ENCODE measurements at regions not wholly inside any gene's neighbourhood (a gene's known extent, or its start where the extent isn't known, plus 50 kb on each side); places are given as distances from the start of the nearest gene placed in this dataset.

DNA sequence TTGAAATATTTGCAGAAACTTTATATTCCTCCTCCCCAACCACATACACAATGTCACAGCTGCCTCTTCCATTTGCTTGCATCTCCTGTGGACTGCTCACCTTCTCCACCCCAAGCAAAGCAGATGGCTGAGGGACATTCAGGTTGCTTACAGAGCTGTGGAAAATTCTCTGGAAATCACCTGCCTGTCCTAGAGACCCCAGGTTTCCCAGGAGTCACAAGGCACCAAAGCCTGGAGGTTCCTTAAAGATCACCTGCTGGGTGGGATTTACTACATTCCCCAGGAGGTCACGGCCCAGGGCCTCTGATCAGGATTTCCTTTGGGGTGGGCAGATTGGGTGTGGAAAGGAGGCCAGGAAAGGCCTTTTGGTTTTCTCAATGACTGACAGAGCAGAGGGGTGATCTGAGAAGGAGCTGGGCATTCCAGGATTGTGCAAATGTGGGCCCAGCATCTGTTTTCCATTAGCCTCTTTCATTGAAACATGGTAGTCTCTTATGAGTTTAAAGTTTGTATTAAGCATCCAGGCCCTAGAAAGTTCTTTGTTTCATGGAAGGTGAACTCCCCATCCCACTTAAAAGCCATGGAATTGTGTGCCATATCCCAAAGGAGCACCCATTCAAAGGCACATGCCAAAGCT, 410.7 kb upstream of the TNP1 start:
- no peak for DNase-seq (ENCODE audit: low read depth)

DNA sequence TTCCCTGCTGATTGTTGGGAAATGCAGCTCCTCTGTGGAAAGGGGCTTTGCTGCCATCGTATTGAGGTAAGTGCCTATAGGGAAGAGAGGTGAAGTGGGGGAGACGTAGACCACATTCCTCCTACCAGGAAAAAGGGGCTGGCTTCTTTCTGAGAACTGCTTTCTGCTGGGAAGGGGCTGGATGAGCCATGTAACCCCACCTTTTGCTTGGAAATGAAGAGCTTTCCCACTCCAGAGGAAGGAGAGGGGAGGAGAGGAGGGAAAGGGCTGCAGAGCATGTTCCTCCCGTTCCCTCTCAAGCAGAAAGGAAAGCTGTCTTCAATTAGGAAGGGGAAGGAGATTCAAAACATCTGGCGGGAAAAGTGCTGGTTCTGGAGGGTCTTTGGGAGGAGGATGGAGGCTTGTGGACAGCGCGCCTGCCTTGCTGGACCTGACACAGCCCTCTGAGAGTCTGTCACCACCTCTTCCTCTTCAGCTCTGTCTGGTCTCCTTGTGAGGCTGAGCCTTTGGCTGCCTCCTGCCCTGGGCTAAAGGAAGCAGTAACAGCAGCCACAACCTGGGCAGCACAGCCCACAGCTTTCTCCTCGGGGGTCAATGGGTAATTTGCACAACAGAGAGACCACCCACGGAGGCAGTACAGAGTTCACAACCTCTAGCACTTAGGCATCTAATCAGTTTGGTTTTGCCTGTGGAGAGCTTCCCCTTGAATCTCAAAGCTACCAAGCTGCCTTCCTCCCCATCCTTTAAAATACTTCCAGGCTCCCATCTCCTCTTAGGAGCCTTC, 410.0 kb upstream of the TNP1 start:
- DNase-seq (ENCODE audit: low read depth): no peak

DNA sequence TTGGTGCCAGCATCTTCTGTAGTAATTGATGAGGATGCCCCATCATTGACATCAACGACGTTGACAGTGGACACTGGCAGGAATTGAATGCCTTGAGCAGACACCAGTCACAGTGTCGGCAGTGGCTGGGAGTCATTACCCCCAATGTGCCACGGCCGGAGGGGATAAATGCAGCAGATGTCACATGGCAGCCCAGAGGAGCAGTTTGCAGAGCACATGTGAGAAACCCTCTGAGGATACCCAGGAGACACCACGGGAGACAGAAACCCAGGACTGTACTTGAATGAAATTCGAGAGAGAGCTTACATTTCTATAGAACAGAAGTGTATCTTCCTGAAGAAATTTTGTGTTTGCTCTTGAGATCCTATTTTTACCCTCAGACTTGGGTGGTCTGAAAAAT, 409.1 kb upstream of the TNP1 start:
- no peak for DNase-seq (ENCODE audit: low read depth)

DNA sequence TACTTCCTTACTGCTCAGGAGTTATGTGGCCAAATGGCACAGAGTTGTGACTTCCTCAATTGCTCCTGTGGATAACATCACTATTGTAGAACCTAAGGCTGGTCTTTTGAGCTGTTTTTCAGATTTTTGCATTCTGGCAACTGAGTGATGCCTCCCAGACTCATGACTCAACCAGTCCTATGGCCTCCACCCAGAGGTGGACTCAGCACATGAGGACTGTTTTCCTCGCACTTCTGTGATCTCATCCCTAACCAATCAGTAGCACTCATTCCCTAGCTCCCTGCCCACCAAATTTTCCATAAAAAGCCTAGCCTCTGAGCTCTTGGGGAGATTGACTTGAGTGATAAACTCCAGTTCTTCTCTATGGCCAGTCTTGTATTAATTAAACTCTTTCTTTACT, 407.9 kb upstream of the TNP1 start:
- DNase-seq (ENCODE audit: low read depth): no peak

DNA sequence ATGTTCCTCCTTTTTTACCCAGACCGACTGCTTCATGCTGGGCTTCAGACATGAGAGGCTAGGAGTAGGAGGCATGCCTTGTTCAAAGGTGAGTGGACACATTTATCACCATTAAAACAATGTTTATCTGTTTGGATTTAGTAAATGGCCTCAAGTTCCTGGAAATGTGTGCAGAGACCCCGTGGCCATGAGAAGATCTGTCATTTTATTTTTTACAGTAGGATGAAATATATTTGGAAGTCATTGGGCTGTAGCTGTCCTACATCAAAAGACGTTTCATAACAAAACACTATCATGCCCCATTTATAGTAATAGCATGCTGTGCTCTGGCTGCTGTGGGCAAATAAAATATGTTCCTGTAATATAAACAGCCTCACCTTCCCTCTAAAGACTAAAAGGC, 403.9 kb upstream of the TNP1 start:
- no peak for DNase-seq (ENCODE audit: low read depth)

DNA sequence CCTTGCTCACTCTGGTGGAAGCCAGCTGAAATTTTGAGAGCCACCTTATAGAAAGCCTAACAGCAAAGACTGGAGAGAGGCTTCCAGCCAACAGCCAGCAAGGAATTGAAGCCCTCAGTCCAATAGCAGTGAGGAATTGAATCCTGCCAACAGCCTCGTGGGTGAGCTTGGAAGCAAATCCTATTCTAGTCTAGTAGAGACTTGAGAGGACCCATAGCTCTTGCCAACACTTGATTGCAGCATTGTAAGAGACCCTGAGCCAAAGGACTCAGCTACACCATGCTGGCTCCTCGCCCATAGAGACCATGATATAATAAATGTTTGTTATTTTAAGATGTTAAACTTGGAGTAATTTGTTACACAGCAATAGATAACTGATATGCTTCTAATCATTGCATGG, 403.0 kb upstream of the TNP1 start:
- DNase-seq (ENCODE audit: low read depth): no peak

DNA sequence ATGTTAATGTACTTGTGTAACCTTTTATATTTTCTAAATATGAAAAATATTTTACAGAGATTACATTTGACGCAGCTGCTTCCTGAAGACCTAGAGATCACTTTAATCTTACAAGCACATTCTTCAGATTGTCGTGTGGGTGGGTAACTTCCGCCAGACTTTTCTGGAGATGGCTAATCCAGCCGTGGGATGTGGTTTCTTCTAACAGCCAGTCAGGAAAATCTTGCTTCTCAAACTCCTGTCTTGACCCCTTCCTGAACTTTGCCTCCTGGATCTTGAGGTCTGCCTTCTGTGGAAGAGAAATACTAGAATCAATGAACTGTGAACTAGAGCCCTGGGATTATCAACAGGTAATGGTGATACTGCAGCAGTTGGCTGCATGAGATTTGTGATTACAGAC, 401.6 kb upstream of the TNP1 start:
- no peak for DNase-seq (ENCODE audit: low read depth)

DNA sequence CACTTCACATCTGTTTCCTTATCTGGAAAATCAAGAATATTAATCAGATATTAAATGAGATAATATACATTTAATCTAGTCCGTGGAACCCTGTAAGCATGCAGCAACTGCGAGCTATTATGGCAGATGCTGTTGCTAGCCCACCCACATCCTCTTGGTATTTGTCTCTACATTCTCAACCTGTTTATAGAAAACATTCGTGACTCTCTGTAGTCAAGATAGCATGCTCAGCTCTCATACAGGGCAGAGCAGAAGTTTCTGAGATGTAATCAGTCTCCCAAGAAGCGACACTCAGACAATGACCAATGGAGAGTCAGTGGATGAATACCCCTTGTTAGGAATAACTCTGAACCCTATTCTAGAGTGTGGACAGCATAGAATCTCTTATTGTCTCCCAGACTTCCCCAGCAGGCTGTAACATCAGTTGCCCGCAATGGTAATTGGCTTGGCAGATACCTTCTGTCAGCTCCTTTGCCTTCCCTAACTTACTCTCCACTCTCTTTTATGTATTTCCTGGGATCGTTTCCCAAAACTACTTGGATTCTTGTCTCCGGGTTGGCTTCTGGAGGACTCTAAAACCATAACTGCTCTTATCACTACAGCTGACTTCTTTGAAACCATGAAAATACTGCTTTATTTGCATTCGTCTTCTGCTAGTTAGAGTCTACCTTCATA, 400.7 kb upstream of the TNP1 start:
- DNase-seq (ENCODE audit: low read depth): no peak

DNA sequence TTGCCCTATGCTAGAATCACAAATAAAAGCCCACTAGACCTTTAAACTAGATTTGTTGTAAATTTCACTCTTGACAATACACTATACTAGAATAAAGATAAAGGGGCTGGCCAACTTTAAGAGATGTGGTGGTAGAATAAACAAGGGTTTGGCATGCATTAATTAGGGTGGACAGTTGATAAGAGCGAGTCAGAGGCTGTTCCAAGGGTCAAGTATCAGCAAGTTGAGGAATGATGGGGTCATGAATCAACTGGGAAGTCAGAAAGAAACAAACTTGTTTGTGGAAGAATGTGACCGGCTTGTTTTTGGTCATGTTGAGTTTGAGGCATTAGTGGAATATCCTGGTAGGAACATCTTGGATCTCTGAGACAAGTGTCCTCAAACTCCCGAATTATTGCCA, 398.3 kb upstream of the TNP1 start:
- DNase-seq (ENCODE audit: low read depth): no peak

DNA sequence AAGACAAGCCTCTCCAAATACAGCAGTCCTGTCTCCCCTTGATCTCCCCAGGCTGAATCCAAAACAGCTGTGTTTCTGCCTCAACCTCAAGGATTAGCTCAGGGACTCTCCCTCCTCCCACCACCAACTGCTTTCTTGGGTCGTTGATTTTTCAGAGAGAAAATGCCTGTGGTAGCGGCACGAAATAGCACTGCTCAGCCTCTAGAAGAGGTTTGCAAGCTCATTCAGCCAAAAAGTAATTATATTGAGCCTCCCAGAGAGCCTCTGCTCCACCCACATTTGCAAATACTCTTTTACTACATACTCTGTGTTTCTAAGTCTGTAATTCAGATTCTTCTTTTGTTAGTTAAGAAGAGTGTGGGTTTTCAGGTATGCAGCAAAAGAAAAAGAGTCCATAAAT, 396.4 kb upstream of the TNP1 start:
- DNase-seq (ENCODE audit: low read depth): no peak

DNA sequence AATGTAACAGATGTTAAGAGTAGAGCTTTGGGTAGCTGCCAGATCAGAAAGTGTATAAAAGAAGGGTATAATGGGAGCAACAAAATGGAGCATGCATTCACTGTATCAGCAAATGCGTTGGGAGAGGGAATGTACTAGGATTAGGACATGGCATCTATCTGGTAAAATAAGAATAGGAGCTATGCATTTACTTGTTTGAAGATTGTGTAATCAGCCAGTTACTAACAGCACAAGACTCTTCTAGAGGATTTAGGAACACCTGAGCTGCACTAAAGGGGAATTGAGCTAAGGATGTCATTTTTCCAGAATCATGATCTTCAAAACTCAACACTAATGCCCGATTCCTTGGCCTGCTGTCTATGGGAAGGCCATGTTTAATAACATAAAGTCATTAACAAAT, 394.2 kb upstream of the TNP1 start:
- no peak for DNase-seq (ENCODE audit: low read depth)

DNA sequence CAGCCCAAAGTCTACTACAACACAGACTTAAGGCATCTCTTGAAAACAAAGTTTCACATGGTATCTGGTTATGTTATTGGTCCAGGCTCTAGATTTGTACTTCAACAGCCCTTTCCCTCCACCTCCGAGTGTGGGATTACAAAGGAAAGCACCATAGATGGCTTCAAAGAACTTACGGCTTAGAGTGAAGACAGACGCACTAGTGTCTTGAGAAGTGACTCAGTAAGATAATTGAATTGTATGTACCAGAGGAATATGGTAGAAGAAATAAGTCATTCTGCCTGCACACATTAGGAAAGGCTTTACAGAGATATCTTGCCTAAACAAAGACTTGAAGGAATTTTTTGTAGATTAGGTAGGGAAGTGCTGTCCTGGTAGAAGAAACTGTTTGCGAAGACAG, 392.3 kb upstream of the TNP1 start:
- no peak for DNase-seq (ENCODE audit: low read depth)

DNA sequence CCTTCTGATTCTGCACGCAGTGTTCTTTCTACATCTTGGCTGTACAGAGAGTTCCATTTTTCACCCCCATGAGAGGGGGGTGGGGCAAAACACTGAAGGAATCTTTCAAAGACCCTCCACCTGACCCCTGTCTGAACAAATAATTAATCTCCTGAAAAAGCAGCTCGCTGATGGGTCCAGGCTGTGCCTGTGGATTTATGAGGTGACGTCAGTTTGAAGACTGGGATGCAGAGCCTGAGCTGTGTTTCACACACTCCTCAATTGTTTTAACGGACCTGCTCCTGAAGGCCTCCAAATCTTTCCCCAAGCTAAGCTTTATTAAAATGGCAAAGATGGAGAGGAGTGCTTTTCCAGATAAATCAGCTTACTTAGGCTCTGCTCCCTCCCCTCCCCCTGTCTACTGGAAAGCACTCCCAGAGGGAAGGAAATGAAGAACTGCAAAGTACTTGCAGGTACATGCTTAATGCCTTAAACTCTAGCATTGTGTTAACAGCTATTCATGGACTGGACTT, 390.2 kb upstream of the TNP1 start:
- no peak for DNase-seq (ENCODE audit: low read depth)

DNA sequence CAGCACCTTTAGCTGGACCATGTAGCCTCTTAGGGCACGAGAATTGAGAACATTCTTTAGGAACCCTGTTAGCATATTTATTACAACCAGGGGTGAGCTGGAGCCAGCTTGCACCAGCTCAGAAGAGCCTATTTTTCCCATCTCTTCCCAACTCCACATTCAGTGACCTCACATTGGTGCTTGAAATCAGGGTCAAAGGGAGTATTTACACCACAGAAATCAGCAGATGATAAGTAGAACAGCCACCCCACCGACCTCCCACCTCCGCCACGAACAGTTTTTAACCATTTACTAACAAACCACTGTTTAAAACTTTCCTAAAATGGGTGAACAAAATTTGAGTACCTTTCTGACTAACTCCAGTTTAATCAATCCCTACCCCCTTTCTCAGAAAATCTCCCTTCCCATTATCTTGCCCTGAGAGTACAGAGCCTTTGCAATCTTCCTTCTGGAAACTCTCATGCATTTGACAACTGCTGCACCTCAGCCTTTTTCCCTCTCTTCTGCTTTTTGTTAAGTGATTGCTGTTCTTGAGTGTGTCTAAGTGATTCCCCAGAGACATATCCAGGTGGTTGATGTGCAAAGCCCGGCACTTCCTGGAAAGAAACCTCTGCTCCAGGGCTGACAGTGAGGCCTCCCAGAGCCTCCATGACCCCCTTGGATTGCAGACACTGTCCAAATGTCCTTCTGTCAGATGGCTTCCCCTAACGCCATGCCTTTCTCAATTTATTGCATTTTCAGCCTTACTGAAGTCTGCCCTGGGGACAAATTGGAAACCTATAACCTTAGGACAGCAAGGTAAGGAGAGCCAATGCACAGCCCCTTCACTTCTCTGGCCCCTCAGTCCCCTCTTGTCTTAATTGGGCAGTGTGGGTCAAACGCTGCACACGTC, 389.5 kb upstream of the TNP1 start:
- no peak for DNase-seq (ENCODE audit: low read depth)

DNA sequence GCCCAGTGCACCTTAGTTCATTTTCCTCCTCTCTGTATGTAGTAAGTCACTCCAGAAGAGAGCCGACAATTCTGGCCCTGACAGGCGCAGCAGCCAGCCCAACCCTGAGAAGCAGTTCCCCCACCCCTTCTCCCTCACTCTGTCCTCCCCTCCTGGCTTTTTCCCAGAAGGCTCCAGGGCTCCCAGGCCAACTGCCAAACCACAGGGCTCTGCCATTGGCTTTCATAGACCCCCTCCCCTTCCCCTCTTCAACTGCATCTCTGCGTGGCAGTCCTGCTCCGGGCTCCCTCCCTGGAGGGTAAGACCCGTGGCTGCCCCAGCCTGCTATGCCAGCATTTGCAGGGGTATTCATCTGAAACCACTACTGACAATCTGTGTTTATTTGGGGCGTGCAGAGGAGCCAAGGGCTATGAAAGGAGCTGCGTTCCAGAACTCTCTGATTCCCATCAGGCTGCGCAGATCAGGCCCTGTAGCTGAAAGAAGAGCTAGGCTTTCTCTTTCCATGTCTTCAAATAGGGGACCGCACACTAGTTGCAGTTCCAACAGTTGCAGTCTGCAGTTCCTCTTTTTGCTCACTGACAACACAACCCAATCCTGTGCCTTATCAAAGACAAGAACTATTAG, 388.6 kb upstream of the TNP1 start:
- no peak for DNase-seq (ENCODE audit: low read depth)

DNA sequence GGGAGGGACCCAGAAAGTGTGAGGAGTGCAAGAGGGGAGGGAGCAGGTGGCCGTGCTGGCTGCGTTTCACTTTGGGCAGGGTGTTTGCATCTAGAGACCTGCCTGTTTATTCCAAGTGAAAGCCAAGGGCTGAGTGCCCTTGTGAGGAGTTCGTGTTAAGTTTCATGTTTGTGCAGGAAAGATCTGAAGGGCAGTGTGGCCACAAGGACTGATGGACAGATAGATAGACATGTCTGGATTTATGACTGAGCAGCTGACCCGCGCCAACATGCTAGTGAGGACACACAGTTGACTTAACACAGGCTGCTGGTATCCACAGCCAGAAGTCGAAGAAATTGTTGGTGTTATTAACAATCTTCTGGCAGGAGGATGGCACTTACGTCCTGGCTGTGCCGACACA, 387.6 kb upstream of the TNP1 start:
- no peak for DNase-seq (ENCODE audit: low read depth)

DNA sequence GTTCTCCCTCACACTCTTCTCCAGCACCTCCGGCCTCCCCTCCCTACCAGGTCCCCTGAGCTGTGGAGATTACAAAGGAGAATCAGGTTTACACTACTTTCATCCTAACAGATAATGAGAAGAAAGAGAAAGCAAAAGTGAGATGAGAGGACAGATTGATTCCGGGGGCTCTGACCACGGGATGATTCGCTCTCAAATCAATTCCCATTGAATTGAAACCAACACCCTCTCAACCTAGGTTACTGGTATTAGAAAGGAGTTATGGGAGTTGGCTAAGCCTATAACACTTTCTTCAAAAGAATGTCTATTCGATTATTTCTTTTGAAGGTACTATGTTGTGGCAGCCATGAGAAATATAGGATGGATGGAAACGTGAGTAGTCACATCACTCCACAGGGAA, 386.2 kb upstream of the TNP1 start:
- DNase-seq (ENCODE audit: low read depth): no peak

DNA sequence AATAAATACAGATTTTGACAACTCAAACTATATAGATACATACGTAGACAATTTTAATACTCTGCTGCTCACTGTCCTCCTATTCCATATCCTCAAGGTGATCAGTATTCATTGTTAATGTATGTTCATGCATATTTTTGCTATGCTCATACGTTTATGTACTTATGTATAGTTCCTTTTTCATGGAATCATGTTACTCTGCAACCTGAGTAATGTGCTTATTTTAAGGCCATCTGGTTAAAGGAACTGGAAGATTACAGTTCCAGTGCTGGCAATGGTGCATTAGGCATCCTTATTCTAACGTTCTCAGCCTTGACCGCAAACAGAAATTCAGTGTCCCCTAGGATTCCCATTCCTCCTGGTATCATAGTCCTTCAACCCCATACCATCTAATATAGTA, 385.0 kb upstream of the TNP1 start:
- no peak for DNase-seq (ENCODE audit: low read depth)

DNA sequence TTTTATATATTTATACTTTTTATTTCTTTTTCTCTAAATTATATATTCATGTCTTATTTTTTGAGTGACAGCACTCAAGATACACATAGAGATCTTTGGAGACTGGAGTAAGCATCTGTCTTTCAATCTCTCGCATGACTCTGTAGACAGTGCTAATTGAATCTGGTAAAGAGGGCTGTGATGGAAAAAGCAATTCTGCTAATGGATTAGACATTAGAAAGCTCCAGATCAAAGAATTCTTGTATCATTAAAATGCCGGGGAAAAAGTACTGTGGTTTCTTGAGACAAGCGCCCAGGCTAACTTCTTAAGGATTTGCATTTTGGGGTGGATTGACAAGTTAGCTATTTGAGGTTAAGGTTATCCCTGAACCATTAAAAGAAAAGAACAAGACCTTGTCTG, 383.1 kb upstream of the TNP1 start:
- DNase-seq (ENCODE audit: low read depth): no peak

DNA sequence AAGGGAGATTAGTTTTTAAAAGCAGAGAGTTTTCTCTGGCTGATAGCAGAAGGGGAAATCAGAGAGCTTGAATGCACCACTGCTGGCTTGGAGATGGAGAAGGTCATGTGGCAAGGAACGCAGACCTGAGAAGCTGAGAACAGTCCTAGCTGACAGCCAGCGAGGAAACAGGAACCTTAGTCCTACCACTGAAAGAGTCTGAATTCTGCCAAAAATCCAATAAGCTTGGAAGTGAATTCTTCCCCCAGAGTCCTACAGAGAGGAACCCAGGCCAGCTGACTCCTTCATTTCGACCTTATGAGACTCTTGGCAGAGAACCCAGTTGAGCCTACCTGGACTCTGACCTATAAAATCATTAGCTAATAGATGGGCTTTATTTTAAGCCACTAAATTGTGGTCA, 371.9 kb upstream of the TNP1 start:
- no peak for DNase-seq (ENCODE audit: low read depth)

DNA sequence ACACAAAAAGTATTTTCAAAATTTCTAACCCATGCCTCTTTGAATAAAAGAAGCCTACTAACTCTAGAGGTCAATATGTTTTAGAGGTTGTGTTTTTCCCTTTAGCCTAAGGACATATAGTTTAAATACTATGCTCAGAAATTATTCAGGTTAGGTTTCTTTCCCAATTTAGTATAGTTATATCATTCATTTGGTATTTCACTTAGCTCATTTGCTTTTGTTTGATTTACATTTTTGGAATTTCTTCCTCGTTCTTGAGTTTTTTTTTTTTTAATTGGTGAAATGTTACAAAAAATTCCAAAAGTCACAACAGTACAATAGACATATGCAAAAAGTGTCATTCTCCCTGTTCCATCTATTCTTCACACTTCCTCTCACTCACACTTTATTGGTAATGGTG, 371.3 kb upstream of the TNP1 start:
- DNase-seq (ENCODE audit: low read depth): no peak

DNA sequence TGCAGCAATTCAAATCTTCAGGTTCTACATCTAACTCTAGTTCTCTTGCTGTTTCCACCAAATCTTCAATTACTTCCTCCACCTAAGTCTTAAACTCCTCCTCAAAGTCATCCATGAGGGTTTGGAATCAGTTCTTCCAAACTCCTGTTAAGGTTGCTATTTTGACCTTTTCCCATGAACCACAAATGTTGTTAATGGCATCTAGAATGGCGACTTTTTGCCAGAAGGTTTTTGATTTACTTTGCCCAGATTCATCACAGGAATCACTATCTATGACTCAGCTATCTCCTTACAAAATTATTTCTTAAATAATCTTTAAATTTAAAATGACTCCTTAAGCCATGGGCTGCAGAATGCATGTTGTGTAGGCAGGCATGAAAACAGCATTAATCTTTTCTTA, 368.9 kb upstream of the TNP1 start:
- DNase-seq (ENCODE audit: low read depth): no peak

Data from stimulated activated CD4-positive, alpha-beta T cell treated with anti-CD3 and anti-CD28 coated beads, Interleukin-2, amount 100 ng/mL, for 4 hours (primary cell).